ENCODE measurements at regions not wholly inside any gene's neighbourhood (a gene's known extent, or its start where the extent isn't known, plus 50 kb on each side); places are given as distances from the start of the nearest gene placed in this dataset.

DNA sequence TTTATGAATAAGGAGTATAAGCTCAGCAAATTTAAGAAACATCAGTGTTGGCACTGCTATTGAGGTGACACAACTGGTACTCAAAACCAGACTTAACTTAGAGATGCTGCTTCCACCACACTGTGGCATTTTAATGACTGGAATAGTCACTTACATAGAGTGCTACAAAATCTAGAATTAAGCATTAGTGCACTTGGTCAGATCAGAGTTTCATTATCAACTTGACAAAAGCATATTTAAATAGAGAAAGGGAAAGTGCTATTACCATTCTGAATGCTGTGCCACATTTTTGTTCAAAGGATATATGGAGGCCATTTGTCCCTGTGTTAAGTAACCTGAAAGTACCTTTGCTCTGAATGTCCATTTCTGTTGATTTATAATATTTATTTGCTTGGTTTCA is 800.7 kb upstream of the ALCAM start:
- TF ChIP-seq, protein P1, sequence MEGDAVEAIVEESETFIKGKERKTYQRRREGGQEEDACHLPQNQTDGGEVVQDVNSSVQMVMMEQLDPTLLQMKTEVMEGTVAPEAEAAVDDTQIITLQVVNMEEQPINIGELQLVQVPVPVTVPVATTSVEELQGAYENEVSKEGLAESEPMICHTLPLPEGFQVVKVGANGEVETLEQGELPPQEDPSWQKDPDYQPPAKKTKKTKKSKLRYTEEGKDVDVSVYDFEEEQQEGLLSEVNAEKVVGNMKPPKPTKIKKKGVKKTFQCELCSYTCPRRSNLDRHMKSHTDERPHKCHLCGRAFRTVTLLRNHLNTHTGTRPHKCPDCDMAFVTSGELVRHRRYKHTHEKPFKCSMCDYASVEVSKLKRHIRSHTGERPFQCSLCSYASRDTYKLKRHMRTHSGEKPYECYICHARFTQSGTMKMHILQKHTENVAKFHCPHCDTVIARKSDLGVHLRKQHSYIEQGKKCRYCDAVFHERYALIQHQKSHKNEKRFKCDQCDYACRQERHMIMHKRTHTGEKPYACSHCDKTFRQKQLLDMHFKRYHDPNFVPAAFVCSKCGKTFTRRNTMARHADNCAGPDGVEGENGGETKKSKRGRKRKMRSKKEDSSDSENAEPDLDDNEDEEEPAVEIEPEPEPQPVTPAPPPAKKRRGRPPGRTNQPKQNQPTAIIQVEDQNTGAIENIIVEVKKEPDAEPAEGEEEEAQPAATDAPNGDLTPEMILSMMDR (IDR thresholded peaks at IDR 0.05), result no peak
- TF ChIP-seq ZFX (IDR thresholded peaks at IDR 0.05; ENCODE audit: borderline replicate concordance), result no peak

Measured in 22Rv1 (cell line).